AG09309 (cell line): ENCODE measurements at regions not wholly inside any gene's neighbourhood (a gene's known extent, or its start where the extent isn't known, plus 50 kb on each side); places are given as distances from the start of the nearest gene placed in this dataset.

ENCODE experiments used
- DNase-seq: peaks from one replicate; pipeline ENCODE4 v3.0.0-alpha.2; 2010; ENCODE audit warnings: low read depth
- H3K4me3 ChIP-seq: 2 replicates; pipeline ENCODE4 v1.5.1; 2011; ENCODE audit warnings: mild to moderate bottlenecking, low read depth, low read length, moderate library complexity; ENCODE audit not compliant: control insufficient read depth
- TF ChIP-seq, protein P1 (sequence below): IDR thresholded peaks from 2 replicates; pipeline ENCODE4 v1.5.1; 2011; ENCODE audit warnings: mild to moderate bottlenecking, low read depth, low read length, inconsistent platforms; ENCODE audit not compliant: insufficient read depth, control insufficient read depth; ENCODE audit errors: missing control alignments

DNA sequence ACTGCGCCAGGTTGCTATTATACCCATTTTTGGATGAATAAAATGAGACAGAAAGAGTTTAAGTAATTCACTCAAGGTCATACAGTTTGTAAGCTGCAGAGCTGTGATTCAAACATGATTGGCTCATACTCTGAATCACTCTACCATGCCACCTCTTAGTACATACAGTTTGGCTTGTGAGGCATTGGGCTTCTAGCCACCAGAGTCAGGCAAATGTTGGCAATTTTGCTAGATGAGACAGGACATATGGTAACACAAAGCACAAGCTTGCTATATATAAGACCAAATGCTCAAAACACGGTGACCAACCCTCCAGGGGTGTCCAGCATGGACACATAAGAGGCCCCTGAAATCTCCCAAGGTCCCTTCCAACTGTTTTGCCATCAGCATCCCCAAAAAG lies 236.0 kb upstream of the IRX5 start:
- DNase-seq, result no peak
- H3K4me3 ChIP-seq, result no peak overlapping the region
- TF ChIP-seq, protein P1, sequence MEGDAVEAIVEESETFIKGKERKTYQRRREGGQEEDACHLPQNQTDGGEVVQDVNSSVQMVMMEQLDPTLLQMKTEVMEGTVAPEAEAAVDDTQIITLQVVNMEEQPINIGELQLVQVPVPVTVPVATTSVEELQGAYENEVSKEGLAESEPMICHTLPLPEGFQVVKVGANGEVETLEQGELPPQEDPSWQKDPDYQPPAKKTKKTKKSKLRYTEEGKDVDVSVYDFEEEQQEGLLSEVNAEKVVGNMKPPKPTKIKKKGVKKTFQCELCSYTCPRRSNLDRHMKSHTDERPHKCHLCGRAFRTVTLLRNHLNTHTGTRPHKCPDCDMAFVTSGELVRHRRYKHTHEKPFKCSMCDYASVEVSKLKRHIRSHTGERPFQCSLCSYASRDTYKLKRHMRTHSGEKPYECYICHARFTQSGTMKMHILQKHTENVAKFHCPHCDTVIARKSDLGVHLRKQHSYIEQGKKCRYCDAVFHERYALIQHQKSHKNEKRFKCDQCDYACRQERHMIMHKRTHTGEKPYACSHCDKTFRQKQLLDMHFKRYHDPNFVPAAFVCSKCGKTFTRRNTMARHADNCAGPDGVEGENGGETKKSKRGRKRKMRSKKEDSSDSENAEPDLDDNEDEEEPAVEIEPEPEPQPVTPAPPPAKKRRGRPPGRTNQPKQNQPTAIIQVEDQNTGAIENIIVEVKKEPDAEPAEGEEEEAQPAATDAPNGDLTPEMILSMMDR, result no peak

DNA sequence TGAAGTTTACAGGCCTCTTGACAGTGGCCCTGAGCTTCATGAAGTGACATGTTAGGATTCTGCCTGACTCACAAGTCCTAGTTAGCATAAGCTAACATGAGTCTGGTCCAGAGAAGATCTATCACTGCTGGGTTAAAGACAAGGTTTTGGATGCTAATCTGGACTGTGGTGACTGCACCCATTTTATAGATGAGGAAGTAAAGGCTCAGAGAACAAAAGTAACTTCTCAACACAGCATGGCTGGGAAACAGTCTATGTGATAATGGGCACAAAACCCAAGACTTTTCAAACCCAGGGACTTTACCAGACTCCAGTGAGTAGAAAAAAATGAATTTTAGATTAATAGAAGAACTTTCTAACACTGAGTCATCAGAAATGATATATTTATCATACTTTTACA lies 236.8 kb upstream of the IRX5 start:
- no peak overlapping the region for H3K4me3 ChIP-seq
- TF ChIP-seq, protein P1, result no peak
- no peak for DNase-seq

DNA sequence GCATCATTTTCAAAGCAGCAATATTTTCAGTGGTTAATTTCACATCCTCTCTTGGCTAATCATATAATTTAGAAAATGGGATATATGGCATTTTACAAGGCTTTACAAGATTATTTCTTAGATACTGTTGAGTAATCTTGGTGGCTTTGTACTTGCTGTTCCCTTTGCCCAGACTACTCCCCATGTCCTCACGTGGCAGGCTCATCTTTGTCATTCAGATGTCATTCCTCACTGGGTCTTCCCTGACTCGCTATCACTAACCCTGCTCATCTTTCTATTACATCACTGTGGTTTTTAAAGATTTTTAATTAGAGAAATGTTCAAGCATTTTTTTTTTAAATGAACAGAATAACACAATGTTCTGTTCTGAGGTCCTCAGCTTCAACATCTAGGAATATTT lies 240.0 kb upstream of the IRX5 start:
- no peak overlapping the region for H3K4me3 ChIP-seq
- TF ChIP-seq, protein P1, result no peak
- DNase-seq, result no peak

DNA sequence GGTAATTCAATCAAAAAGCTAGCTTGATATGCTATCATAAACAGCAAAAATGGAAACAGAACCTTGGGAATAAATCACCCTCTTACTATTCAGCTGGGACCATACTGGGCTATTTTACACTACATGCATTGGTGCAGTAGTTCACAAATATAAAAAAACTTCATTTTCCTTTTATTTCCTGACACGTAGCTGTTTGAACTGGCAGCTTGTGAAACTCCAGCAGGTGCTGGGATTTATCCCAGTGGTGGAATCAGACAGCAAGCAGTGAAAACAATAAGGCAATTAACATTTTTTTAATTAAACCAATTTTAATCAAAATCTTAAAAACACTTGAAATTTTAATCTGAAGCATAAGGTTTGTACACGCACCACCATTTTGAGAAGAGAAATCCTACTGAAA lies 240.4 kb upstream of the IRX5 start:
- no peak overlapping the region for H3K4me3 ChIP-seq
- TF ChIP-seq, protein P1, result no peak
- no peak for DNase-seq

DNA sequence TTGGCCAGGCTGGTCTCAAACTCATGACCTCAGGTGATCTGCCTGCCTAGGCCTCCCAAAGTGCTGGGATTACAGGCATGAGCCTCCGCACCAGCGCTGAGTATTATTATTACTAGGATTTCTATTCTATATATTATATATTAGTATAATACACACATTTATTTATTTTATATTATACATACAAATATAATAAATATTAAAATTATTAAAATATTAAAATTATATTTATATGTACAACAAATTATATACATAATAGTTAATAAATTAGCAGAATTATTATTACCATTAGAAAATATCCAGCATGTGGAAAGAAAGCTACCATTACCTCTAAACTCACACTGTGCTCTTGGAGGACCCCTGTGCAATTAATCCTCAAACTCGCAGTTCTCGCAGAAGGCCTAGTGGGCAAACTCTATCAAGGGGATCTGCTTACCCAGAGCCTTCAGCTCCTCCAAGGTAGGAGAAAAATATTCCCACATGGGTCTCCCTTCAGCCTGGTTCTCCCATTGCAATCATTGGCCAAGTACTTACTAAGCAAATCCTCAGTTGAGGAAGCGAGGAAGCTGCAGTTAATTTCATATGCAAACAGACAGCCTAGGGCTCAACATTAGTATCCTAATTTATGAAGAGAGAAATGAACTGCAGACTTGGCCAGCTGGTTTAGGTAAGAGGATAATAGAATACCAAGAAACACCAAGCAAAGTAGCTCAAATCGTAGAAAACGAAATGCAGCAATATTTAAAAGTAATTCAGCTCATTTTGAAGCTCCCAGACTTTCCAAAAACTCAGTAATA lies 241.4 kb upstream of the IRX5 start:
- no peak for DNase-seq
- H3K4me3 ChIP-seq, result no peak overlapping the region
- TF ChIP-seq, protein P1, result no peak

DNA sequence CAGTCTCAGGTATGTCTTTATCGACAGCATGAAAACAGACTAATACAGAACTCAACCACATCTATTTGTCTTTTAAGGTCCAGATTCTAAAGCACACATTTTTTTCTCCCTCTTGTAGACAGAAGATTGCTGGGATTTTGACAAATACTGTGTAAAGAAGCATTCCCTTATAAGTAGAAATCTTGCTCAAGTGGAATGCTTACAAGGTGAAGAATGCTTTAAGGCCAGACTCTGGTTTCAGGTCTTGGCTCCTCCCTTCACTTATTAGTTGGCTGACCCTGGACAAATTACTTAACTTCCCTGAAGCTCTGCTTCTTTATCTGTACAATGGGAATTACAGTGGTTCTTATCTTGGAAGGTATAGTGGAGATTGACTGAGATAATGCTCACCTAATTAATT lies 242.3 kb upstream of the IRX5 start:
- TF ChIP-seq, protein P1, result no peak
- no peak for DNase-seq

More for the DNA sequence above, 242.3 kb upstream of the IRX5 start:
- no peak overlapping the region for H3K4me3 ChIP-seq
